ENCODE measurements at regions not wholly inside any gene's neighbourhood (a gene's known extent, or its start where the extent isn't known, plus 50 kb on each side); places are given as distances from the start of the nearest gene placed in this dataset.

GRCh38 chr13:100838387-100838786 is 163.8 kb upstream of the TMTC4 start:
- no peak for TF ChIP-seq GATA2 (IDR thresholded peaks at IDR 0.05; ENCODE audit: low read depth, low read length)
- no peak for TF ChIP-seq GATA3 (IDR thresholded peaks at IDR 0.05; ENCODE audit: low read depth, low read length)
